Renal pelvis (tissue), 1 donor: ENCODE measurements at regions not wholly inside any gene's neighbourhood (a gene's known extent, or its start where the extent isn't known, plus 50 kb on each side); places are given as distances from the start of the nearest gene placed in this dataset.
"Not testable (repeated sequence)": the region's sequence is repeated elsewhere in the genome, so short reads cannot be mapped to it uniquely, and the experiment has no call there.

Source experiments
- DNase-seq: peaks from one replicate; pipeline ENCODE4 v3.0.0-alpha.2; 2013

DNA sequence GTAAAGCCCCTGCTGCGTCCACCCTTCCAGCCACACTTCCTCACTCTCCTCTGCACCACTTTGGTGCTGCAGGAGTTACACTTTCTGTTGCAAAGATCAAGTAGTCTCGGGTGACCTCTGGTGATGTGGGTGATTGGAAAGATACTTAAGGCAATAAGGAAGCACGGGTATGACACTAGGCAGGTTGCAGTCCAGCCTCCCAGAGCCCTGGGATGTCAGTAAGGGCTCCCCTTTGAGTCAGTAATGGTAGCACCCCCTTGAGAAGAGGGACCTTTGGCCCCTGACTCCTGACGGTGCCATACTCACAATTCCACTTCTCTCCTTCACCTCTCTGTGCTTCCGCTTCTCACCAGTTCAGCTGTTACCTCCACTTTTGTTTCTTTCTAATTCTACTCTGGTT lies 84.1 kb upstream of the KIF2A start:
- not testable (repeated sequence) for DNase-seq

GRCh38 chr5:62222305-62222704 lies 83.7 kb upstream of the KIF2A start:
- DNase-seq: not testable (repeated sequence)

DNA sequence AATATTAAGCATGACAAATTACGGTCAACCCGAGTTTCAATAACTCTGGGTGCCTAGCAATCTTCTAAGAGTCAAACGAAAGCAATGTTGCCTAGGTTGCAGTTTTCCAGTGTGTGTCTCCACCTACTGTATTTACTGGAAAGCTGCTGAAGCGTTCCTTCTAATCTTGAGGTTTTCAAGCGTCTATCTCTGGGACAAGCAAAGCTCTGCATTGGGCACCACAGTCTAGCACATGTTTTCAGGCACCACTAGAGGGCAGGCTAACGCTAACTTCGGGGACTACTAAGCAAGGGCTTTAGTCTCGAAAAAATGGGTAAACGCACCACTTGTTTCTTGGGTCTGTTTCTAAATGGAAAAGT lies 82.7 kb upstream of the KIF2A start:
- DNase-seq: not testable (repeated sequence)

DNA sequence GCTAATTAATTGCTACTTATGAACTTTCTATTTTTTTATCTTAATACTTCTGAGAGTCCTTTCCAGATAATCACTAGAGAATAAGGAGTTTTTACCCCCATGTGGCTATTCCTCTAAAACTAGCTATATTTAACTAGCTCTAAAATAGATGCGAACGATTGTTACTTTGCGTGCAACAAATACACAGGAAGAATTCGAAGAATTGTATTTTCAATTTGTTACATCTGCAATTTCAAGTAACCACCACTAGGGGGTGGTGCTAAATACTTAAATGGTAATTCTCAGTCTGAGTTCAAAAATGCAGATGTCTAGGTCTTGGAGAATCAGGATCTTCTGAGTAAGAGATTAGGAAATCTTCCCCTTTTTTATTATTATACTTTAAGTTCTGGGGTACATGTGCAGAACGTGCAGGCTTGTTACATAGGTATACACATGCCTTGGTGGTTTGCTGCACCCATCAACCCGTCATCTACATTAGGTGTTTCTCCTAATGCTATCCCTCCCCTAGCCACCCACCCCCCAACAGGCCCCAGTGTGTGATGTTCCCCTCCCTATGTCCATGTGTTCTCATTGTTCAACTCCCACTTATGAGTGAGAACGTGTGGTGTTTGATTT lies 80.9 kb upstream of the KIF2A start:
- not testable (repeated sequence) for DNase-seq

GRCh38 chr5:62230876-62231388 lies 75.1 kb upstream of the KIF2A start:
- not testable (repeated sequence) for DNase-seq

- no peak for DNase-seq
Measured at GRCh38 chr5:62231576-62231975, 74.4 kb upstream of the KIF2A start.

DNA sequence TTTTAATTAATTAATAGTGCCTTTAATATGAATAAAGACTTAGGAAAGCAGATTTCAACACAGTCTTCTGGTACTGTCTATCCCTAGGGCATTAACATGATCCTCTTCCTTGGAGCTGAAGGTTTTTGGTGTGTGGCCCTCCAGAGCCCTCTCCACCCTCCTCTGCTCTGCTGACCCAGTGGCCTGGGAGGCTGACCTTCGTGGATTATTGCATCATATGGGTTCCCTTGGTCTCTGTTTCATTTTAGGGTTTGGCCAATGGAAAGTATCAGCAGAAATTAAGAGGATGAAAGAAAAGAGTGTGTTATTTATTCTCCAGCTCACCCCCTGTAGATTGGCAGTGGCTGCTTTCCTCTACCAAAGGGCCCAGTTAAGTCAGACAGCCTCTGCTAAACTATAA lies 73.8 kb upstream of the KIF2A start:
- DNase-seq: not testable (repeated sequence)

DNA sequence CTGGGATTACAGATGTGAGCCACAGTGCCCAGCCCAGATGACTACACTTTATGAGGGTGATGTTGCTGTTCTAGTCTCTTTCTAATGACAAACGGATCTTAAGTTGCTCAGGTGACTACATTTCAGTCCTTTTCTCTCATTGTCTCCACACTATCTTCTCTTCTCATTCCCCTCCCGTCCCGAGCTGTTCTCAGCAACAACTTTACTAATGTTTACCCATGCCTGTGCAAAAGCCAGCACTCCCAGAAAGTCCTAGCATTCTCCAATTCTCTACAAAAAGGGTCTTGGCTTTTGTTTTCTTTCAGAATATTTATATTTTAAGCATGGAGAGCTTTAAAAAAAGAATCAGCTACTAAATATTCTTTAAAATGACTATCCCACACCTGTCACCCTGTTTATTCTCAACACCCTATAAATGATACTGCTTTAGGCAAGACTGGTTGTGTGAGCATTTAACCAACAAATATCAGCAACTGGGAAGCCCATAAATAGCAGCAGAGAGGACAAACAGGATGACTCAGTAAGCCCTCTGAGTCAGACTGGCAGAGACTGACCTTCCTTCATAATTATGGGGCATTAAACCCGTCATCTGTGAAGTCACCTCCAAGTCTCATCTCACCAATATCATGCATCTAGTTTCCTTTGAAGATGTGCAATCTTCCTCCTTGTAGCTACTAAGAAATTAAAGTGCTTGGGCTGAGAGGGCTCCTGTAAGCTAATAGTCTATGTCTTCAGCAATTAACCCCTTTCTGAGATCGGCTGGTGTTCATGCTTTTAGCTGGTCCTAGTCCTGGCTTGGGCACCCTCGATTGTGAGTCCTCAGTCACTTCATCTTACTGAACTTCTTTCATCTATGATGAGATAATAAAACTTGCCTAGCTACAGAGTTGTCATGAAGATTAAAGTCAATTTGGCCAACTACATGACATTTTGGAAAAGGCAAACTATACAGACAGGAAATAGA lies 72.6 kb upstream of the KIF2A start:
- DNase-seq: not testable (repeated sequence)

- DNase-seq: not testable (repeated sequence)
Measured at GRCh38 chr5:62236593-62236992, 69.4 kb upstream of the KIF2A start.

GRCh38 chr5:62237944-62238343 lies 68.1 kb upstream of the KIF2A start:
- DNase-seq: not testable (repeated sequence)

- DNase-seq: not testable (repeated sequence)
Measured at GRCh38 chr5:62238584-62238983, 67.4 kb upstream of the KIF2A start.

DNA sequence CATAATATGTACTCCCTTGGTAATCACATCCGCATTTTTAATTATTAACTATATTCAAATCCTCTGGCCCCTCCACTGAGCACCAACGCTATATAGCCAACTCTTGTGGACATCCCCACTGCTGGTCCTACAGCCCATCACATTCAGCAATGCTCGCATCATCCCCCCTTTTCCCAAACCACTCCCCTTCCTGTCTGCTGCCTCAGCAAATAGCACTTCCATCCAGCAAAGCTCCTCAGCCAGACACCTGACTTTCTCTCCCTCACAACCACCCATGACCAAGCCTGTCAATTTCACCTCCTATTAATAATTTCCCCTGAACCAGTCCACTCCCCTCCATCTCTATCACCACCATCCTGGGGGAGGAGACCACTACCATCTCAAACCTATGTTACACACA lies 65.5 kb upstream of the KIF2A start:
- not testable (repeated sequence) for DNase-seq

DNA sequence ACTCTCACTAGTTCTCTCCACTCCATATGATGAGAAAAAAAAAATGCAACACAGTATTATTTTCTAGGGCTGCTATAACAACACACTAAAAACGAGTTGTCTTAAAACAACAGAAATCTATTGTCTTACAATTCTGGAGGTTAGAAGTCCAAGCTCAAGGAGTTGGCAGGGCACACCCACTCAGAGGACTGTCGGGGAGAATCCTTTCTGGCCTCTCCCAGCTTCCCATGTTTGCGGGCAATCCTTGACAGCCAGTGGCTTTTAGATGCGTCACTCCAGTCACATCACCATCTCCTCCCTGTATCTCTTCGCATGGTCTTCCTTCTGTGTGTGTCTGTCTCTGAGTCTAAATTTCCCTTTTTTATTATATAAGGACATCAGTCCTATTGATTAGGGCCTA lies 64.0 kb upstream of the KIF2A start:
- not testable (repeated sequence) for DNase-seq

DNA sequence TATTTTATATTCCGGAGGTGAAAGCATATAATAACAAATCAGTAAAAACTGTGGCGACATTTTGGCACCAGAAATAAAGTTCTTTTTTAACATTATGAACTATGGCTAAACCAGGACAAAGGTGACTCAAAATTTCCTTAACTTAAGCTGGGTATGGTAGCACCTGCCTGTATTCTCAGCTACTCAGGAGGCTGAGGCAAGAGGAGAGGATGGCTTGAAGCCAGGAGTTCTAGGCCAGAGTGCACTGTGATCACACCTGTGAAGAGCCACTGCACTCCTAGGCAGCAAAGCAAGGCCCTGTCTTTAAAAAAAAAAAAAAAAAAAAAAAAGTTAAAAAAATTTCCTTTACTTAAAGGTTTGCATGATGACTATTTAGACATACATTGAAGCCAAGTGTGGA lies 63.0 kb upstream of the KIF2A start:
- DNase-seq: not testable (repeated sequence)

- DNase-seq: not testable (repeated sequence)
Measured at GRCh38 chr5:62248192-62248591, 57.8 kb upstream of the KIF2A start.

DNA sequence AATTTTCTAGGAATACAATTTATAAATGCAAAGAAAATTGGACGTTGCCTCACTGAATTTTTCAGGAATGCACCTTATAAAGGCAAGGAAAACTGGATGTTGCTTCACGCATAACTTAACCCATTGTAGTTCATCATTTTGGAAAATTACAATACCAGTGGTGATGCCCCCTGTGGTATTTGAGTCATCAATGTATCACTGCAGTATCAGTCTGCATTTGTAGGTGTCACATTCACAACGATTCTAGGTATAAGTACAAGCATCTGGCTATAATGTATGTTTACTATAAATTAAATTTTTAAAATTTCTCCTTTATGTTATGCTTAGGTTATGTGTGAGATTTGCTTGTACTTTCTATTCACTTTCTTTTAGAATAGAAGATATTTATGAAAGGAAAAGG lies 55.9 kb upstream of the KIF2A start:
- not testable (repeated sequence) for DNase-seq

DNA sequence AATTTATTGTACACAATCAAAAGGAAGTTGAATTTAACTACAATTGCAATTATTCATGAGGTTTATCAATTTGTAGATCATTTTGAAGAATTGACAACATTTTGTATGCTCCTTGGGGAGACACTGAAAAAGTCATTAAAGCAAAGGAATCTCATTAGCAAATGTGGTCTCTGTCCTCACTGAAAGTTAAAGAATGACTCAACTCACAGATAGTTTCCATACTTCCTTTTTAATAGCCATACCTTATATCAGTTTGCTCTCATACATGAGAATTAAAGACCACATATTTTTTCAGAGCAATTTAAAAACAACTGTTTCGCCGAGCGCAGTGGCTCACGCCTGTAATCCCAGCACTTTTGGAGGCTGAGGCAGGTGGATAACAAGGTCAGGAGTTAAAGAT lies 55.1 kb upstream of the KIF2A start:
- not testable (repeated sequence) for DNase-seq

DNA sequence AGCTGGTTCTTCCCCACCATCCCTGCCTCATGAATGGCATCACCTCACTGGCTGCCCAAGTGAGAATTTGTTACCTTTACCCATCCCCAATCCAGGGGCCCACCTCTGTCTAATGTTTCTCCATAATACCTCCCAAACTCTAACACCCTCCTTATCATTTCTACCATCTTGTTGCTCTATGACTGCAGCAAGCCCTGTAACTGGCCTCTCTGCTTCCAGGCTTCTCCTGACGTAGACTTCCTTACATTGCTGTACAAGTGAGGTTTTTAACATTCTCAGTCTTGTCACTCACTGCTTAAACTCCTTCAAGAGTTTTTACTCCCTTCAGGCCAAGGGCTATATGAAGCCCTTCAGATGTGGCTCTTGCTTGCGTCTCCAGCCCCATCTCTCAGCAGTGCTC lies 53.5 kb upstream of the KIF2A start:
- DNase-seq: not testable (repeated sequence)

DNA sequence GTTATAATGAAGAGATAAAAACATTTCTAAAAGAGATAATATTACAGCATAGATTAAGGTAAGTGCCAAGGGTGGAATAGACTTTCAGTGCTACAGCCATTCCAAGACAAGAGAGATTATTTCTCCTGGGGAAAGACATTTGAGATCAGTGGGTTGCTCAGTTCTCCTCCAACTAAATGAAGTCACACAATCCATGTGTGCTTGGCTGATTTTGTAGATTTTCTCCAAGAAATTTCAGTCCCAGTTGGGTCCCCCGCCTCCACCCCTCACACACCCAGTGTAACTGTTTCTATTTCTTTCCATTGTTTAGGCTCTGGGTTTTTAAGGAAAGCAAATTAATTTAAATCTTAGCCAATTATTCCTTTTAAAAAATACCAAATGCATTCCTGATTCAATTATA lies 50.5 kb upstream of the KIF2A start:
- not testable (repeated sequence) for DNase-seq

DNA sequence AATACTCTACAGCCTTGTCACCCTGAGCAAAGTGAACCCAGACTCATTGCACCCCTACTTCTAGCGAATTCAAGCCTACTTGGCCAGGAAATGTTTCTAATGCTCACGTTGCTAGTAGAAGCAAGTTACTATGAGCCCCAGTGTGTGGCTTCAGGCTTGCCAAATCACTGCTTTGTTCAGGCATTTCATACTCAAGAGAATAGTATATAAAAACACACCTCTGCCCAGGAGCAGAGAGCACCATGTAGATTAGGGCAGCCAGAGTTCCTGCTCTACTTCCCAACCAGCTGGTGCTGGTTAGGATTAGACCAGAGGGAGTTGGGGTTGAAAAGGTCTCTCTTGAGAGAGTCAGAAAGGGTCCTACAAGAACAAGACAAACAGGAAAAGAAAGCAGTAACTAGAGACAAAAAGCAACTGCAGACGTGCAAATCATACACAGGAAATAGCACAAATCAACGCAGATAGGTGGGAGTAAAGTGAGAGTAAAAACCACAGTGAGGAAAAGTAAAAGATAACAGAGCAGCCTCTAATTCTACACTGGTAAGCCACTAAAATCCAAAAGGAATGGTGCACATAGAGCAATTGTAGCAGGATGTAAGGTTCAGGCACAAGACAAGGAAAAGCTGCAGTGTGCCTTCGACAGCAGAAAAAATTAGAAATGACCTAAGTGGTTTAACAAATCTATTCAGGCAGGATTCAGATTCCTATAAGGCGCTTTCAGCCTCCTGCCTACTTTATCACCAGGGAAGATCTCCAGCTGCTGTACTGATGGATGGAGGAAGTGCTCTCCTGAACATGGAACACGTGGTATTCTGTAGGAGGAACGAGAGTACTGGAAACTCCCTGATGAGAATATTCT lies 49.6 kb upstream of the KIF2A start:
- peak; percentile 36 for DNase-seq
